Ectodermal cell (in vitro differentiated cells): ENCODE measurements at regions not wholly inside any gene's neighbourhood (a gene's known extent, or its start where the extent isn't known, plus 50 kb on each side); places are given as distances from the start of the nearest gene placed in this dataset.

Experiments used
- H3K27ac ChIP-seq: 2 replicates; pipeline ENCODE4 v1.7.0; 2013; ENCODE audit warnings: mild to moderate bottlenecking, low read depth, low read length; ENCODE audit not compliant: insufficient read depth, poor library complexity, severe bottlenecking
- H3K27me3 ChIP-seq: 2 replicates; pipeline ENCODE4 v1.7.0; 2013; ENCODE audit warnings: mild to moderate bottlenecking, low read length; ENCODE audit not compliant: insufficient read depth, control insufficient read depth, poor library complexity, severe bottlenecking
- H3K36me3 ChIP-seq: one replicate; pipeline ENCODE4 v1.7.0; 2013; ENCODE audit warnings: low read length; ENCODE audit not compliant: control insufficient read depth, insufficient read depth
- H3K4me1 ChIP-seq: one replicate; pipeline ENCODE4 v1.7.0; 2013; ENCODE audit warnings: low read length; ENCODE audit not compliant: control insufficient read depth, insufficient read depth
- H3K4me3 ChIP-seq: 2 replicates; pipeline ENCODE4 v1.7.0; 2013; ENCODE audit warnings: low read depth, low read length, control low read depth; ENCODE audit not compliant: insufficient read depth
- H3K9me3 ChIP-seq: 2 replicates; pipeline ENCODE4 v1.7.0; 2013; ENCODE audit warnings: mild to moderate bottlenecking, low read length, moderate library complexity; ENCODE audit not compliant: control insufficient read depth
- WGBS, 2 experiments: methylation state at CpG; one replicate each; pipeline ENCODE4 v1.1.7; 2013; ENCODE audit warnings: missing lambda C conversion rate in 2 of 2; 5-methylcytosine and 5-hydroxymethylcytosine counted together

GRCh38 chr10:28733245-28733644 is 55.9 kb downstream of the BAMBI start:
- no peak overlapping the region for H3K4me3 ChIP-seq
- no peak overlapping the region for H3K27ac ChIP-seq
- no peaks in the 10 kb centered on the region for H3K9me3 ChIP-seq
- H3K4me1 ChIP-seq, result no peaks in the 10 kb centered on the region
- no peaks in the 10 kb centered on the region for H3K36me3 ChIP-seq
- no peaks in the 10 kb centered on the region for H3K27me3 ChIP-seq

GRCh38 chr10:28733647-28734046 is 56.3 kb downstream of the BAMBI start:
- WGBS, 2 experiments, result 85 to 100% methylated on average over 1 of the region's 1 CpG
- H3K36me3 ChIP-seq, result no peaks in the 10 kb centered on the region
- no peak overlapping the region for H3K27ac ChIP-seq
- no peaks in the 10 kb centered on the region for H3K9me3 ChIP-seq
- no peaks in the 10 kb centered on the region for H3K27me3 ChIP-seq
- no peaks in the 10 kb centered on the region for H3K4me1 ChIP-seq
- no peak overlapping the region for H3K4me3 ChIP-seq

GRCh38 chr10:28734938-28735759 is 57.8 kb downstream of the BAMBI start:
- Histone ChIP-seq H3K4me1 (no peaks in the 10 kb centered on the region), H3K27ac (no peak overlapping the region), H3K27me3 (no peaks in the 10 kb centered on the region), H3K4me3 (no peak overlapping the region), H3K36me3 (no peaks in the 10 kb centered on the region), H3K9me3 (no peaks in the 10 kb centered on the region)
- 71 to 79% methylated on average over 4 of the region's 4 CpGs for WGBS, 2 experiments

- Histone ChIP-seq H3K4me1 (no peaks in the 10 kb centered on the region), H3K36me3 (no peaks in the 10 kb centered on the region), H3K27me3 (no peaks in the 10 kb centered on the region), H3K4me3 (no peak overlapping the region), H3K9me3 (no peaks in the 10 kb centered on the region), H3K27ac (no peak overlapping the region)
- 41 to 52% methylated on average over 2 of the region's 2 CpGs for WGBS, 2 experiments
Observed at GRCh38 chr10:28737096-28737495, 59.8 kb downstream of the BAMBI start.

- 94 to 95% methylated on average over 1 of the region's 1 CpG for WGBS, 2 experiments
- no peaks in the 10 kb centered on the region for H3K9me3 ChIP-seq
- no peak overlapping the region for H3K4me3 ChIP-seq
- no peaks in the 10 kb centered on the region for H3K36me3 ChIP-seq
- H3K4me1 ChIP-seq, result no peaks in the 10 kb centered on the region
- H3K27ac ChIP-seq, result no peak overlapping the region
- H3K27me3 ChIP-seq, result no peaks in the 10 kb centered on the region
Observed at GRCh38 chr10:28738200-28738599, 60.9 kb downstream of the BAMBI start.

- Histone ChIP-seq H3K4me3 (no peak overlapping the region), H3K9me3 (peaks cover 2% of the 10 kb centered on the region), H3K36me3 (no peaks in the 10 kb centered on the region), H3K27ac (no peak overlapping the region), H3K4me1 (no peaks in the 10 kb centered on the region), H3K27me3 (no peaks in the 10 kb centered on the region)
- 85 to 90% methylated on average over 6 of the region's 6 CpGs for WGBS, 2 experiments
Observed at GRCh38 chr10:28743576-28743975, 66.3 kb downstream of the BAMBI start.

GRCh38 chr10:28744069-28744768 is 66.9 kb downstream of the BAMBI start:
- H3K27ac ChIP-seq, result no peak overlapping the region

GRCh38 chr10:28754930-28755718 is 77.8 kb downstream of the BAMBI start:
- 94 to 97% methylated on average over 3 of the region's 3 CpGs for WGBS, 2 experiments
- no peaks in the 10 kb centered on the region for H3K9me3 ChIP-seq
- no peaks in the 10 kb centered on the region for H3K27me3 ChIP-seq
- H3K27ac ChIP-seq, result no peak overlapping the region
- H3K4me3 ChIP-seq, result no peak overlapping the region
- no peaks in the 10 kb centered on the region for H3K4me1 ChIP-seq
- H3K36me3 ChIP-seq, result no peaks in the 10 kb centered on the region

More at GRCh38 chr10:28744069-28744768, 66.9 kb downstream of the BAMBI start:
- Histone ChIP-seq H3K9me3 (peaks cover 2% of the 10 kb centered on the region), H3K27me3 (no peaks in the 10 kb centered on the region), H3K4me1 (no peaks in the 10 kb centered on the region), H3K36me3 (no peaks in the 10 kb centered on the region), H3K4me3 (no peak overlapping the region)
- WGBS, 2 experiments, result 84 to 85% methylated on average over 5 of the region's 5 CpGs

GRCh38 chr10:28761084-28761846 is 83.9 kb downstream of the BAMBI start:
- Histone ChIP-seq H3K9me3 (no peaks in the 10 kb centered on the region), H3K27ac (no peak overlapping the region), H3K36me3 (no peaks in the 10 kb centered on the region), H3K4me1 (peaks cover 5% of the 10 kb centered on the region), H3K4me3 (no peak overlapping the region), H3K27me3 (no peaks in the 10 kb centered on the region)
- WGBS, 2 experiments, result 40 to 43% methylated on average over 5 of the region's 5 CpGs
